ENCODE measurements at regions not wholly inside any gene's neighbourhood (a gene's known extent, or its start where the extent isn't known, plus 50 kb on each side); places are given as distances from the start of the nearest gene placed in this dataset.

DNA sequence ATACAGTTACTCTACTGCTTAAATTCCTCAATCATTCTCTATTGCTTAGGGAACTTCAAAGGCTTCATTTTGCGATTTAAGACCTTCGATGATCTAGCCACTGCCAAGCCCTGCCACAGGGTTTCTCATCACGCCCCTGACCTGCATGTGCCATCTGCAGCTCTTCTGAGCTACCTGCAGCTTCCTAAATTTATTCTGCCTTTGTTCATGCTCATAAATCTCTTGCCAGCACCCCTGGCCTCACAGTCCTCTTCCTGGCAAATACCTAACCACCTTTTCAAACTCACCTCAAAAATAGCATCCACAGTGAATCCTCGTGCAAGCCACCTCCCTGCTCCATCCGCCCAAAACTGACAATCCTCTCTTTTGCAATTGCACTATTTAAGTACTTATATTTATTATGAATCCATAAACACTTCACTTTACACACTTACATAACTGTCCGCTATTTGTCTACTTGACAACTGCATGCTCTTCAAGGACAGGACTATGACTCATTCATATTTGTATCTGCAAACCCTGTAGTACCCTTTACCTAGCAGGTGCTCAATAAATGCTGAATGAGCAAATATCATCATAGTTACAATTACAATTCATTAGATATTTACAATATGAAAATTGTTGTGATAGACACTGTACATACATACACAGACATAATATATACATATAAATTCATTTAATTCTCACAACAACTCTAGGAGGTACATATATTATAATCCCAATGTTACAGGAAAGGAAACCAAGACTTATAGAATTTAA, 280.0 kb upstream of the RASGEF1B start:
- no peak for DNase-seq
- Mint-ChIP-seq H3K4me3 (no peak overlapping the region), H3K27me3 (ENCODE audit: low read depth, poor library complexity) (no peaks in the 10 kb centered on the region), H3K9me3 (peaks cover 3% of the 10 kb centered on the region), H3K27ac (no peak overlapping the region), H3K36me3 (ENCODE audit: low read depth) (no peaks in the 10 kb centered on the region), H3K4me1 (peaks cover 8% of the 10 kb centered on the region)
- TF ChIP-seq, protein P1, sequence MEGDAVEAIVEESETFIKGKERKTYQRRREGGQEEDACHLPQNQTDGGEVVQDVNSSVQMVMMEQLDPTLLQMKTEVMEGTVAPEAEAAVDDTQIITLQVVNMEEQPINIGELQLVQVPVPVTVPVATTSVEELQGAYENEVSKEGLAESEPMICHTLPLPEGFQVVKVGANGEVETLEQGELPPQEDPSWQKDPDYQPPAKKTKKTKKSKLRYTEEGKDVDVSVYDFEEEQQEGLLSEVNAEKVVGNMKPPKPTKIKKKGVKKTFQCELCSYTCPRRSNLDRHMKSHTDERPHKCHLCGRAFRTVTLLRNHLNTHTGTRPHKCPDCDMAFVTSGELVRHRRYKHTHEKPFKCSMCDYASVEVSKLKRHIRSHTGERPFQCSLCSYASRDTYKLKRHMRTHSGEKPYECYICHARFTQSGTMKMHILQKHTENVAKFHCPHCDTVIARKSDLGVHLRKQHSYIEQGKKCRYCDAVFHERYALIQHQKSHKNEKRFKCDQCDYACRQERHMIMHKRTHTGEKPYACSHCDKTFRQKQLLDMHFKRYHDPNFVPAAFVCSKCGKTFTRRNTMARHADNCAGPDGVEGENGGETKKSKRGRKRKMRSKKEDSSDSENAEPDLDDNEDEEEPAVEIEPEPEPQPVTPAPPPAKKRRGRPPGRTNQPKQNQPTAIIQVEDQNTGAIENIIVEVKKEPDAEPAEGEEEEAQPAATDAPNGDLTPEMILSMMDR (IDR thresholded peaks at IDR 0.05) = no peak

DNA sequence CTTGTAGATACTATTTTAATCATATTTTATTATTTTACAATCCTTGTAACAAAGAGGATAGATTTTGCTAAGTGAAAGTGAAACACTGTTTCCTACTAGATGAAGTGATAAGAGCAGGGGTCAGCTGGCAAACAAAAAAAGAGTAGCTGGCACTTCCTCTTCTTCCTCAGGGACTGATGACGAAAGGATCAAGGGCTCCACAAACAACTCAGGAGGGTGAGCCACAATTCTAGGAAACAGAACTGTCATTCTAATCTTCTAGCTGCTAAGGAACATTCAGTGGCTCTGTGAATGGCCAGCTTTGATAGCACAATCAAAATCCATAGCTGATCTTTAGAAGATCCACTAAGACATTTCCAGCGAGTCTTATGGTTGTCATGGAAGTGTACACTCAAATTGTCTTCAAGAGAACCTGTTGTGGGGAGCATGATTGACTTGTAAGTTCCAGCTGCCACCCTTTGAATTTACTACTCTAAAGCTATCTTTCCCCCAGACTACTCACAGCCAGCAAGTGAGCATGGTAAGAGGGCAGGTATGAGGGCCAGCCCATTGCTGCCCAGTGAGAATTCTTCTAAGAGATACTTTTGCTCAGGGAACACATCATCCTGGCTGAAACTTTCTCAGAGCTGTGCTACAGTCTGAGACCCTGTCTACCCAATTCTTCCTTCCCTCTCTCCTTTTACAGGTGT, 275.7 kb upstream of the RASGEF1B start:
- Mint-ChIP-seq H3K9me3 (peaks cover 3% of the 10 kb centered on the region), H3K27me3 (ENCODE audit: low read depth, poor library complexity) (no peaks in the 10 kb centered on the region), H3K36me3 (ENCODE audit: low read depth) (no peaks in the 10 kb centered on the region), H3K4me3 (no peak overlapping the region), H3K4me1 (peaks cover 39% of the 10 kb centered on the region), H3K27ac (no peak overlapping the region)
- TF ChIP-seq, protein P1 (IDR thresholded peaks at IDR 0.05) = no peak
- no peak for DNase-seq

DNA sequence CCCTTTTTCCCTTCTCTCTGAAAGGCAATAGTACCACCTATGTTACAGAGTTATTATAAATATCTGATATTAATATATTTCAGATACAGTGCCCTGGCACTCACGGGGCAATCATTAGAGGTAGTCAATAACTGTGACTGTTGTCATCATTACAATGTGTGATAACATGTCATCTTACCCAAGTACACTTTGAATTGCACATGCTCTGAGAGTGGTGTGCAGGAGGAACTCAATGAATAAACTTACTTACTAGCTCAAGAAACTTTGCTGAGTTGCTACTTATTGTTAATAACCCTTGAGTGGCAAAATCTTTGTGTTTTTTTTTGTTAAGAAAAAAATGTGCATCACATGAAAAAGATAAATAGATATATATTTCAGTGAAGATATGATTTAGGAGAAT, 275.1 kb upstream of the RASGEF1B start:
- Mint-ChIP-seq H3K4me3 (no peak overlapping the region), H3K9me3 (peaks cover 3% of the 10 kb centered on the region), H3K27me3 (ENCODE audit: low read depth, poor library complexity) (no peaks in the 10 kb centered on the region), H3K27ac (no peak overlapping the region), H3K4me1 (peaks cover 39% of the 10 kb centered on the region), H3K36me3 (ENCODE audit: low read depth) (no peaks in the 10 kb centered on the region)
- no peak for DNase-seq
- TF ChIP-seq, protein P1 (IDR thresholded peaks at IDR 0.05) = no peak

DNA sequence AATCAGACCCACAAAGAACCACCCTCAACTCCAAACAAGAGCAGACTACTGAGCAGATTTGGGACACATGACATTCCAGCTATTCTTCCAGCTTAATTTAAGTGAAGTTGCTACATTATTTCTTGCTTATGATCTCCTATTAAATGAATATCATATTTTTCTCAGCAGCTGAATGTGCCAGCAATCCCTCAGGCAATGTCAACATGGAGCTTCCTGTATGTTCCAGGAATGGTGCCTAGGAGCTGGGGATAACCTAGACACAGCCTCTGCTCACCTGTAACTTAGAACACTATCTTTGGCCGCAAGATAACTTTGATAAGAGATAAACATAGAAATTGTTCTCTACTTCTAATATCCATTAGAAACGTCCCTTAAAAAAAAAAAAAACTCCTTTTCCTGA, 274.4 kb upstream of the RASGEF1B start:
- TF ChIP-seq, protein P1 (IDR thresholded peaks at IDR 0.05) = no peak
- no peaks in the 10 kb centered on the region for H3K27me3 Mint-ChIP-seq (ENCODE audit: low read depth, poor library complexity)
- no peak overlapping the region for H3K4me3 Mint-ChIP-seq
- H3K27ac Mint-ChIP-seq = no peak overlapping the region
- peaks cover 39% of the 10 kb centered on the region for H3K4me1 Mint-ChIP-seq
- DNase-seq = no peak
- no peaks in the 10 kb centered on the region for H3K36me3 Mint-ChIP-seq (ENCODE audit: low read depth)
- peaks cover 3% of the 10 kb centered on the region for H3K9me3 Mint-ChIP-seq

DNA sequence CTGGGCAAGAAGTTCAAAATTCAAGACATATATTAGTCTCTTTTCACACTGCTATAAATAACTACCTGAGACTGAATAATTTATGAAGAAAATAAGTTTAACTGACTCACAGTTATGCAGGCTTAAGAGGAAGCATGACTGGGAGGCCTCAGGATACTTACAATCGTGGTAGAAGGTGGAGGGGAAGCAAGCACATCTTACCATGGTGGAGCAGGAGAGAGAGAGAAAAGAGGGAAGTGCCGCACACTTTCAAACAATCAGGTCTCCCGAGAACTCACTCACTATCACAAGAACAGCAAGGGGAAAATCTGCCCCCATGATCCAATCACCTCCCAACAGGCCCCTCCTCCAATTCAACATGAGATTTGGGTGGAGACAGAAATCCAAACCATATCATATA, 273.3 kb upstream of the RASGEF1B start:
- H3K27me3 Mint-ChIP-seq (ENCODE audit: low read depth, poor library complexity) = no peaks in the 10 kb centered on the region
- no peak overlapping the region for H3K4me3 Mint-ChIP-seq
- H3K4me1 Mint-ChIP-seq = peaks cover 40% of the 10 kb centered on the region
- no peaks in the 10 kb centered on the region for H3K36me3 Mint-ChIP-seq (ENCODE audit: low read depth)
- DNase-seq = no peak
- H3K9me3 Mint-ChIP-seq = peaks cover 3% of the 10 kb centered on the region
- TF ChIP-seq, protein P1 (IDR thresholded peaks at IDR 0.05) = no peak
- H3K27ac Mint-ChIP-seq = no peak overlapping the region

Measured in nephron progenitor cell (in vitro differentiated cells).